ENCODE measurements at regions not wholly inside any gene's neighbourhood (a gene's known extent, or its start where the extent isn't known, plus 50 kb on each side); places are given as distances from the start of the nearest gene placed in this dataset.

GRCh38 chr5:53239301-53239990, 129.9 kb upstream of the MOCS2 start:
- TF ChIP-seq CTCF (IDR thresholded peaks at IDR 0.05), result no peak
- no peak for TF ChIP-seq POLR2A (IDR thresholded peaks at IDR 0.05)

Data from Peyer's patch (tissue), 4 donors.